Right ventricle myocardium inferior (tissue), 1 donor: ENCODE measurements at regions not wholly inside any gene's neighbourhood (a gene's known extent, or its start where the extent isn't known, plus 50 kb on each side); places are given as distances from the start of the nearest gene placed in this dataset.
"Not testable (repeated sequence)": the region's sequence is repeated elsewhere in the genome, so short reads cannot be mapped to it uniquely, and the experiment has no call there.

Experiments used
- ATAC-seq: fragments of 200-7000 bp; cut with Tn5 transposase; one replicate; pipeline ENCODE4 v1.9.1; 2020; ENCODE audit warnings: mild to moderate bottlenecking, moderate library complexity
- DNase-seq: peaks from one replicate; pipeline ENCODE4 v3.0.0; 2021; ENCODE audit errors: missing footprints
- intact Hi-C: fragments of 100-400 bp; cut with DNase I; formaldehyde crosslinking; loops from one replicate; pipeline ENCODE4 v1.11.0; 2022
- donor health status: DM: no; HTN: yes; CAD: no; lungs with severe emphysema.

- DNase-seq (no peak), ATAC-seq (no peak)
- intact Hi-C loops = no loop called here
Observed at GRCh38 chr20:10109641-10110040, 74.9 kb downstream of the ANKEF1 start.

- DNase-seq (no peak), ATAC-seq (no peak)
- intact Hi-C loops = no loop called here
Observed at GRCh38 chr20:10110151-10110550, 75.4 kb downstream of the ANKEF1 start.

DNA sequence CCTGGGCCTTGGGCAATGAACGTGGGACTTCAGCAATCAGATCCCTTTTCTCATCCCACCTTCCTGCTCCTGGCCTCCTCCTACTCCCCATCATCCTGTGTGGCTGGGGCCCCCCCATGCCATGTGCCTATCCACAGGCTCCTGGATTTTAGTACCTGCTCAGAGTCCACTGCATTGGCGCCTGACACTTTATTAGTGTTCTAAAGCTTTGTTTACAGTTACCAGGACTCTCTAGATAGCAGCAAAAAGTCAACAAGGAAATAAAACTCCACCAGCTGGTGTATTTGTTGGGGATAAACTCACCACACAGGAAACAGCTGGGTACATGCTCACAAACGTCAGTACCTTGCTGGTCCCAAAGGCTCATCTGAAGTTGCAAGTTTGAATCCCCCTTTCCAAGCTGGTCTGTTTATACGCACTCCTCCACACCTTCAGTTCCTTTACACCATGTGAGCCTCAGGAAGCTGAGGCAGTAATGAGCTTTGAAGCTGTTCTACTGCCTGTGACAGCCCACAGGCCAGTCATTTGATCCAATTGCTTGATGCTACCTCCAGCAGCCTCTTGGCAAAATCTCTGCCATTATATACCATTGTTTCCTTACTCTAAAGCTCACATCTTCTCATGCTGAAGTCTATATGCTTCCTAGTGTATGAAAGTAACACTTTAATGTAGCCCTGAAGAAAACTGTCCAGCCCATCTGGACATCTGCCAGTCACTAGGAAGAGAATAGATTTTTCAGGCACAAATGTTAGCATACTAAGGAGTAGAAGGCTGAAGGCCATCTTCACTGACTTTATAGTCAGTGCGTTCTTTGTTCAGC, 76.6 kb downstream of the ANKEF1 start:
- intact Hi-C loops = no loop called here
- DNase-seq (no peak), ATAC-seq (no peak)

DNA sequence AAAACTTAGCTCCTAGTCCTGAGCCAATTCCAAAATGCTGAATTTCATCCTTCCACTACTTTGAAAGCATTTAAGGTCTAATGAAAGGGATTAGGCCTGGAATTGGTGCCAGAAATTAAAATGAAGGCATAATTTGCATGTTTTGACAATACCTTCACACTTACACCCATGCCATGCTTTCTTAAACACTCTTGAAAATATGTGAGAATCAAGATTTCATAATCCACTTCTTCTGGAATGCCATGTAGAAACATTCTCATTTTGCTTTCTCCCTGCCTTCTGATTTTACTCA, 77.1 kb downstream of the ANKEF1 start:
- intact Hi-C loops = no loop called here
- ATAC-seq (no peak), DNase-seq (no peak)

GRCh38 chr20:10113746-10114145, 79.0 kb downstream of the ANKEF1 start:
- intact Hi-C loops = no loop called here
- DNase-seq = no peak
- ATAC-seq = no peak

DNA sequence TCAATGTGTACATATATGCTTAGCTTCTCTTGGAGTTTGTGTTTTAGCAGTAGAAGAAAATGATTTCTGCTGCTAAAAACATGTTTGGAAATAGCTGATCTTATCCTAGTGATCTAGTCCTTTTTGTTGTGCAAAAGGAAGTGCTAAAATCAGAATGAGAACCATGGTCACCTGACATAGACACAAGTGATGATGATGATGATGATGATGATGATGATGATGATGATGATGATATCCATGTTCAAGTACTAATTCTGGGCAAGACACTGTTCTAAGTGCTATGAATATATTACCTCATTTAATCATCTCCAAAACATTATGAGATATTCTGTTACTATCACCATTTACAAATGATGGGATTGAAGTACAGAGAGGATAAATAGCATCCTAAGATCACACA, 79.8 kb downstream of the ANKEF1 start:
- ATAC-seq = no peak
- intact Hi-C loops = no loop called here
- DNase-seq = no peak

GRCh38 chr20:10115021-10115420, 80.2 kb downstream of the ANKEF1 start:
- intact Hi-C loops = no loop called here
- DNase-seq (no peak), ATAC-seq (no peak)

DNA sequence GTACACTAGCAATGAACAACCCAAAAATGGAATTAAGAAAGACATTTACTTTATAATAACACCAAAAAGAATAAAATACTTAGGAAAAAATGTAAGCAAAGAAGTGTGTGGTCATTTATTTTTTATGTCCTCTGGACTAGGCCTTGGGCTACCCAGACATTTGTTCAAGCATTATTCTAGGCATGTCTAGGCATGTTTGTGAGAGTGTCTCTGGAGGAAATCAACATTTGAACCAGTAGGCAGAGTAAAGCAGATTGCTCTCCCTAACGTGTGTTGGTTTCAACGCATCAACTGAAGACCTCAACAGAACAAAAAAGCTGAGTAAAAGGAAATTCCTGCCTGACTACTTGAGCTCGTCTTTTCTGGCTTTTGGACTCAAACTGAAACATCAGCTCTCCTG, 84.5 kb downstream of the ANKEF1 start:
- DNase-seq = no peak
- intact Hi-C loops = no loop called here
- no peak for ATAC-seq

DNA sequence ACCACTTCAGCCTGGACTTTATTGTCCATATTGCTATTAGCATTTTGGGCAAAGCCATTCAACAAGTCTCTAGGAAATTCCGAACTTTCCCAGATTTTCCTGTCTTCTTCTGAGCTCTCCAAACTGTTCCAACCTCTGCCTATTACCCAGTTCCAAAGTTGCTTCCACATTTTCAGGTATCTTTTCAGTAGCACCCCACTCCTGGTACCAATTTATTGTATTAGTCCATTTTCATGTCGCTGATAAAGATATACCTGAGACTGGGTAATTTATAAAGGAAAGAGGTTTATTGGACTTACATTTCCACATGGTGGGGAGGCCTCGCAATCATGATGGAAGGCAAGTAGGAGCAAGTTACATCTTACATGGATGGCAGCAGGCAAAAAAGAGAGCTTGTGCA, 90.1 kb downstream of the ANKEF1 start:
- ATAC-seq, DNase-seq, intact Hi-C loops: not testable (repeated sequence)

- no peak for DNase-seq
- intact Hi-C loops = no loop called here
- no peak for ATAC-seq
Observed at GRCh38 chr20:10125757-10126156, 91.0 kb downstream of the ANKEF1 start.

GRCh38 chr20:10129749-10130148, 88.9 kb upstream of the SNAP25 start:
- intact Hi-C loops = no loop called here
- no peak for DNase-seq

GRCh38 chr20:10131732-10132345, 86.8 kb upstream of the SNAP25 start:
- ATAC-seq = peak; percentile 93
- intact Hi-C loops = no loop called here
- DNase-seq = peak; percentile 73

More at GRCh38 chr20:10129749-10130148, 88.9 kb upstream of the SNAP25 start:
- ATAC-seq = no peak

DNA sequence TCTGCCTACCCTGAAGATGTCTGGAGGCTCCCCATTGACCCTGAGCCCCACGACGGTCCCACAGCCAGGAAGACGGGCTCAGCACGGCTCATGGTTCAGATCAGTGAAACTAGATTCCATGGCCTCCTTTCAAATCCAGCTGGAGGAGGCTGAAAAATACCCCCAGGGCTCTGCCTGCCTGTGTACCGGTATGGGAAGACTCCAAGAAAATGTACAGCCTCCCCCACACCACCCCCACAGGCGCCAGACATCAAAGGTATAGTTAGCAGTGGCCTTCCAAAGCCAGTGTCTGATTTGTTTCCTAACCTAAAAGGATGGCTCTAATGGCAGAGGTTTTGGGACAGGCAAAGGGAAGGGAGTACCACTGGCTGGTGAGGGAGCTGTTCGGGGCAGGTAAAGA, 86.2 kb upstream of the SNAP25 start:
- intact Hi-C loops = no loop called here
- DNase-seq (no peak), ATAC-seq (no peak)

DNA sequence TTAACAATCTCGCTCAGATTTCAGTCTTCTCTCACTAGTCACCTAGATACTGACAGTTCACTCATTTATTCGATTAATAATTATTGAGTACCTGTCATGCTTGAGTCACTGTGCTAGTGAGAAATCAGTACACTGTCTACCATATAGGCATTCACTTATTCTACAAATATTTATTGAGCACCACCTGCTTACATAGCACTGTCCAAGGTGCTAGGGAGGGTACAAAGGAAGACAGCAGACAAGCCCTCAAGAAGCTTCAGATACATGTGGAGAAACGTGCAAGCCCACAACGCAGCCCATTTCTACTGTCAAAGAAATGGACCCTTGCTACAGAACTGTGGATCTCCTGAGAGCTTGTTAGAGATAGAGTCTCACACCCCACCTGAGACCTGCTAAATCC, 85.1 kb upstream of the SNAP25 start:
- DNase-seq (no peak), ATAC-seq (no peak)
- intact Hi-C loops = no loop called here

- intact Hi-C loops = no loop called here
- DNase-seq (no peak), ATAC-seq (no peak)
Observed at GRCh38 chr20:10134176-10134575, 84.5 kb upstream of the SNAP25 start.

GRCh38 chr20:10135438-10135837, 83.2 kb upstream of the SNAP25 start:
- DNase-seq = no peak
- no peak for ATAC-seq
- intact Hi-C loops = no loop called here

- DNase-seq (no peak), ATAC-seq (no peak)
- intact Hi-C loops = no loop called here
Observed at GRCh38 chr20:10137032-10137431, 81.6 kb upstream of the SNAP25 start.

DNA sequence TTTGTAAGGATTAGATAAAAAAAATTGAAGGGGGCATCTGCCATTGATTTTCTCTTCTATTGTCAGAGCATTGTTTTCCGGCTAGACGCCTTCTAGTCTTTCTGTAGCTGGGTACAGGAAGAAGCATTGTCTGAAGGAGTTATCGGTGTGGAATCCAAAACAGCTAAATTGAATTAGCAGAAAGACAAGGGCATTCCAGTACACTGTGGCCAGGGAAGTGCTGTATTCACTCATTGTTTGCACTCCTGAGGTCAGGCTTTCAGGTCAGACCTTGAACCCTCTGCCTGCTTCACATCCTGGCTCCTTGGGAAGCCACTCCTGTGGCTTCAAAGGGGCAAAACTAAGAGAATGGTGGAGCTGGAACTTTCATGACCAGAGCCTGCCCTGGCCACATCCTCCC, 81.1 kb upstream of the SNAP25 start:
- no peak for DNase-seq
- no peak for ATAC-seq
- intact Hi-C loops = no loop called here

- no peak for ATAC-seq
- DNase-seq = no peak
- intact Hi-C loops = no loop called here
Observed at GRCh38 chr20:10157549-10157948, 61.1 kb upstream of the SNAP25 start.

GRCh38 chr20:10167040-10167439, 51.6 kb upstream of the SNAP25 start:
- ATAC-seq = no peak
- no peak for DNase-seq
- intact Hi-C loops = no loop called here

- DNase-seq (no peak), ATAC-seq (no peak)
- intact Hi-C loops = no loop called here
Observed at GRCh38 chr20:10167594-10167993, 51.0 kb upstream of the SNAP25 start.
